ENCODE measurements at regions not wholly inside any gene's neighbourhood (a gene's known extent, or its start where the extent isn't known, plus 50 kb on each side); places are given as distances from the start of the nearest gene placed in this dataset.

GRCh38 chr5:164597293-164597900 is 1092.0 kb downstream of the MAT2B start:
- TF ChIP-seq EGR1 (IDR thresholded peaks at IDR 0.05; ENCODE audit: low read depth in 2 of 2) (no peak), JUND (IDR thresholded peaks at IDR 0.05) (no peak), RXRA (IDR thresholded peaks at IDR 0.05) (no peak), YY1 (IDR thresholded peaks at IDR 0.05) (no peak), ZBTB33 (IDR thresholded peaks at IDR 0.05) (no peak)
- TF ChIP-seq, protein P1, sequence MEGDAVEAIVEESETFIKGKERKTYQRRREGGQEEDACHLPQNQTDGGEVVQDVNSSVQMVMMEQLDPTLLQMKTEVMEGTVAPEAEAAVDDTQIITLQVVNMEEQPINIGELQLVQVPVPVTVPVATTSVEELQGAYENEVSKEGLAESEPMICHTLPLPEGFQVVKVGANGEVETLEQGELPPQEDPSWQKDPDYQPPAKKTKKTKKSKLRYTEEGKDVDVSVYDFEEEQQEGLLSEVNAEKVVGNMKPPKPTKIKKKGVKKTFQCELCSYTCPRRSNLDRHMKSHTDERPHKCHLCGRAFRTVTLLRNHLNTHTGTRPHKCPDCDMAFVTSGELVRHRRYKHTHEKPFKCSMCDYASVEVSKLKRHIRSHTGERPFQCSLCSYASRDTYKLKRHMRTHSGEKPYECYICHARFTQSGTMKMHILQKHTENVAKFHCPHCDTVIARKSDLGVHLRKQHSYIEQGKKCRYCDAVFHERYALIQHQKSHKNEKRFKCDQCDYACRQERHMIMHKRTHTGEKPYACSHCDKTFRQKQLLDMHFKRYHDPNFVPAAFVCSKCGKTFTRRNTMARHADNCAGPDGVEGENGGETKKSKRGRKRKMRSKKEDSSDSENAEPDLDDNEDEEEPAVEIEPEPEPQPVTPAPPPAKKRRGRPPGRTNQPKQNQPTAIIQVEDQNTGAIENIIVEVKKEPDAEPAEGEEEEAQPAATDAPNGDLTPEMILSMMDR (IDR thresholded peaks at IDR 0.05; ENCODE audit: low read depth, low read length, missing input control), result no peak
- TF ChIP-seq, protein P2, sequence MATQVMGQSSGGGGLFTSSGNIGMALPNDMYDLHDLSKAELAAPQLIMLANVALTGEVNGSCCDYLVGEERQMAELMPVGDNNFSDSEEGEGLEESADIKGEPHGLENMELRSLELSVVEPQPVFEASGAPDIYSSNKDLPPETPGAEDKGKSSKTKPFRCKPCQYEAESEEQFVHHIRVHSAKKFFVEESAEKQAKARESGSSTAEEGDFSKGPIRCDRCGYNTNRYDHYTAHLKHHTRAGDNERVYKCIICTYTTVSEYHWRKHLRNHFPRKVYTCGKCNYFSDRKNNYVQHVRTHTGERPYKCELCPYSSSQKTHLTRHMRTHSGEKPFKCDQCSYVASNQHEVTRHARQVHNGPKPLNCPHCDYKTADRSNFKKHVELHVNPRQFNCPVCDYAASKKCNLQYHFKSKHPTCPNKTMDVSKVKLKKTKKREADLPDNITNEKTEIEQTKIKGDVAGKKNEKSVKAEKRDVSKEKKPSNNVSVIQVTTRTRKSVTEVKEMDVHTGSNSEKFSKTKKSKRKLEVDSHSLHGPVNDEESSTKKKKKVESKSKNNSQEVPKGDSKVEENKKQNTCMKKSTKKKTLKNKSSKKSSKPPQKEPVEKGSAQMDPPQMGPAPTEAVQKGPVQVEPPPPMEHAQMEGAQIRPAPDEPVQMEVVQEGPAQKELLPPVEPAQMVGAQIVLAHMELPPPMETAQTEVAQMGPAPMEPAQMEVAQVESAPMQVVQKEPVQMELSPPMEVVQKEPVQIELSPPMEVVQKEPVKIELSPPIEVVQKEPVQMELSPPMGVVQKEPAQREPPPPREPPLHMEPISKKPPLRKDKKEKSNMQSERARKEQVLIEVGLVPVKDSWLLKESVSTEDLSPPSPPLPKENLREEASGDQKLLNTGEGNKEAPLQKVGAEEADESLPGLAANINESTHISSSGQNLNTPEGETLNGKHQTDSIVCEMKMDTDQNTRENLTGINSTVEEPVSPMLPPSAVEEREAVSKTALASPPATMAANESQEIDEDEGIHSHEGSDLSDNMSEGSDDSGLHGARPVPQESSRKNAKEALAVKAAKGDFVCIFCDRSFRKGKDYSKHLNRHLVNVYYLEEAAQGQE (IDR thresholded peaks at IDR 0.05), result no peak
- TF ChIP-seq, protein P3, sequence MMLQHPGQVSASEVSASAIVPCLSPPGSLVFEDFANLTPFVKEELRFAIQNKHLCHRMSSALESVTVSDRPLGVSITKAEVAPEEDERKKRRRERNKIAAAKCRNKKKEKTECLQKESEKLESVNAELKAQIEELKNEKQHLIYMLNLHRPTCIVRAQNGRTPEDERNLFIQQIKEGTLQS (IDR thresholded peaks at IDR 0.05), result no peak

All from liver (tissue), 3 donors.